HG02870 (cell line): ENCODE measurements at regions not wholly inside any gene's neighbourhood (a gene's known extent, or its start where the extent isn't known, plus 50 kb on each side); places are given as distances from the start of the nearest gene placed in this dataset.
"Not testable (repeated sequence)": the region's sequence is repeated elsewhere in the genome, so short reads cannot be mapped to it uniquely, and the experiment has no call there.

ENCODE experiments used
- ATAC-seq: cut with Tn5 transposase; IDR thresholded peaks from one replicate; pipeline ENCODE4 v1.9.1; 2021; ENCODE audit warnings: mild to moderate bottlenecking, moderate library complexity; ENCODE audit not compliant: unreplicated experiment

- ATAC-seq, result no peak
These were observed 1303.7 kb upstream of the IGFBP7 start for GRCh38 chr4:58413849-58414248.

DNA sequence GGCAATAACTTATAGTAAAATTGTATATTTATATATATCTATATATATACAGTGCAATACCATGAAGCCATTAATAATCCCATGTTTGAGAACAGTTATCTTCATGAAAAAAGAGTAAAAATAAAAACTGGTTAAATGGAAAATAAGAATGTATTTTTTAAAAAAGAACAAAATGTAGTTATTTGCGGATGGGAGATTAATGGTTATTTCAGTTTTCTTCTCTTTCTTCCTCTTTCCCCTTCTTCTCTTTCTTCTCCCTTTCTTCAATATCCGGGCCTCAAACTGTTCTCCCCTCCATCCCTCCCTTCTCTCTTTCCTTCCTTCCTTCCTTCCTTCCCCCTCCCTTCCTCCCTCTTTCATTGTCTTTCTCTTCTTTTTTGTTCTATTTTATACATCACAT, 1301.7 kb upstream of the IGFBP7 start:
- ATAC-seq, result no peak

- ATAC-seq, result no peak
These were observed 1296.6 kb upstream of the IGFBP7 start for GRCh38 chr4:58406762-58407161.

GRCh38 chr4:58368221-58368620, 1258.0 kb upstream of the IGFBP7 start:
- ATAC-seq, result no peak

- no peak for ATAC-seq
These were observed 1250.4 kb upstream of the IGFBP7 start for GRCh38 chr4:58360354-58361133.

DNA sequence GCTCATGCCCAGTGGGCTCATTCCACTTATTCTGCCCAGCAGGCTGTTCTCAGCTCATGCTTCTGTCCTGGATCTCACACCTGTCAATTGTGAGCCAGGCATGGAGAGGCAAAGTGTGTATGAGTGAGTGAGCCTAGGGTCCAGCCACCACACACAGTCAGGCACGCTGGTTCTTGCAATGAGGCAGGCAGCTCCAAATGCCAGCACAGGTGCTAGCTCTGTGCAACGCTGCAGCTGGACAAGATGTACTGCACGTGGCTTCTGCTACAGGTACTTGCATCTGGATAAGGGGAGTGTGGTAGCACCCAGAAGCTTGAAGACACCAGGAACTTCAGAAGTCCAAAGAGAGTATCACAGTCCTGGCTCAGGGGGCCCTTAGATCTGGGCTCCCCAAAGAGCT, 1249.4 kb upstream of the IGFBP7 start:
- no peak for ATAC-seq

- no peak for ATAC-seq
These were observed 1247.8 kb upstream of the IGFBP7 start for GRCh38 chr4:58357947-58358346.

DNA sequence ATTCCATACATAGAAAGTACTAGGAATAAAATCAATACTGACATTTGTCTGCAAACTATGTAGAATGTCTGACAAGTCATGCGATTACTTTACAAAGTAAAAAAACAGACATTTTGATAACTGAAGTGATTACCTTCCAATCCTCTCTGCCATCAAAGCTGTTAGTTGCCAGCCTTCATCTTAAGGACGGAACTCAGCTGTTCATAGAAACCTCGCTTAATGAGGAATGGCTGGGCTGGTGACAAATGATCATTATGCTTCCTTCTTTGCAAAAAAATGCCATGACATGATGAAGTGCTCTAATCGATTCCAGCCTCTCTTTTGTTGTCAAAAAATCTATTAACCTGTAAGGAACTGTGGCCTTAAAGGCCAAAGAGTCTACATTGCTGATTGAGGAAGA, 1214.9 kb upstream of the IGFBP7 start:
- no peak for ATAC-seq

DNA sequence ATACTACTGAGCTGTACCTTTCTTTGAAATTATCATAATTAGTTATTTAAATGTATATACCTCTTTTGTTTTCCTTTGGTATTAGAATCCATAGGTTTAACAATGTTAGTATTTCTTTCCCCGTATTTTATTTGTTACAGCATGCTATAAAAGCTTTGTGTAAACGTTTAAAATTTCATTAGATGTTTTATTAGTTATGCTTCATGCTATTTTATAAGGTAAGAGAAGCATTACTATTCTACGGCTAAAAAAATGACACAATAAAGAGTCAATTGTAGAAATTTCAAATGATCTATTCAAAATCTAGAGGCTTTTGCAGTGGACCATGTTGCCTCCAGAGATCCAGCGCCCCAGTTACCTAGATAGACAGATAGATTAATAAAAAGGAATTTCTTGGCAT, 1203.3 kb upstream of the IGFBP7 start:
- no peak for ATAC-seq

- ATAC-seq, result no peak
These were observed 1193.3 kb upstream of the IGFBP7 start for GRCh38 chr4:58303456-58303855.

DNA sequence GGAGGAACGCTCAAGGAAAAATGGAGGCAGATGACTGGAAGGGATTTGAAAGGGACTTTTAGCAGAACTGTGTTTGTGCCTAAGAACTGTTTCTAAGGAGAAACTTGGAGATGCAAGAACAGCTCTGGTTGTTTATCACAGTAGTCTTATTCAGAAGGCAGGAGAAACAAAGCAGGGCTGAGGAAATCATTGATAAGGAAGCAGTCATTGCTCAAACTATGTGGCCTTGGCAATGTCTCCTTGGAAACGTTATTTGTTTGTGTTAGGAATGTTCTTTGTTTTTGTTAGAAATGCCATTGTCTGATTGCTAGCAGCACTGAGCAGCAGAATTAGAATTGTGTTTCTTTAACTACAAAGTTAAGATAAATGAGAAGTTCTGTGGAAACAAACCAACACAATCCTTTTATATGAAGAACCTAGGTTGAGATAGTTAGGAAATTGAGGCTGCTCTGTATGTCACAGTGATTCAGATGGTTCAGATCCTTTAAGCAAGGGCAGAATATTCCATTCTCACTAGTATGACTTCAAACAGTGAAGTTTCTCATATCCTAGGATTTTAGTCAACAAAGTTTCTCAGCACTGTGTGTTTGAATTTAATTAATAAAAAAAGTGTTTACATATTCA, 1191.3 kb upstream of the IGFBP7 start:
- ATAC-seq, result no peak

DNA sequence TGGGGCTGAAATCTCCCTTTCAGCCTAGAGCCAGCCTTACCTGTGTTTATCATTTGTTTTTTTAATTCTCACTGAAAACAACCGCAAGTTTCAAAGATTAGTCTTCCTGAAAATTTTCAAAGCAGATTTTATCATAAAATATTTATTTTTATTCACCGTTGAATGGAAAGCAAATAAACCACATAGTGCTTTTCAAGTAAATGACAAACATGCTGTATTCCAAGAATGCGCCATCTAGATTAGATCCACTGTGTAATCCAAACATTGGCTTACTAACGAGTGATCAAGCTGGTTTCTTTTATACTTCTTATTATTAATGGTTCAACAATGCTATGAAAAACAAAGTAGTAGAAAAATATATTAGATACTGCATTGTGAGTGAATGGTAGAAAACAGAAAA, 1176.2 kb upstream of the IGFBP7 start:
- no peak for ATAC-seq

DNA sequence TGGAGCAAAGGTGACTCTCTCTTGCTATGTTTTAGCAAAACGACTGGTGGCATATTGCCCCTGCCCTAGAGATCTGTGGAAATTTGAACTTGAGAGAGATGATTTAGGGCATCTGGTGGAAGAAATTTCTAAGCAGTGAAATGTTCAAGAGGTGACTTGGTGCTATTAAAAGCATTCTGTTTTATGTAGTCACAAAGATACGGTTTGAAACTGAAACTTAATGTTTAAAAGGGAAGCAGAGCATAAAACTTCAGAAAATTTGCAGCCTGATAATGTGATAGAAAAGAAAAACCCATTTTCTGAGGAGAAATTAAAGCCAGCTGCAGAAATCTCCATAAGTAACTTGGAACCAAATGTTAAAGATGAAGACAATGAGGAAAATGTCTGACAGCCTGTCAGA, 1170.7 kb upstream of the IGFBP7 start:
- ATAC-seq, result not testable (repeated sequence)

DNA sequence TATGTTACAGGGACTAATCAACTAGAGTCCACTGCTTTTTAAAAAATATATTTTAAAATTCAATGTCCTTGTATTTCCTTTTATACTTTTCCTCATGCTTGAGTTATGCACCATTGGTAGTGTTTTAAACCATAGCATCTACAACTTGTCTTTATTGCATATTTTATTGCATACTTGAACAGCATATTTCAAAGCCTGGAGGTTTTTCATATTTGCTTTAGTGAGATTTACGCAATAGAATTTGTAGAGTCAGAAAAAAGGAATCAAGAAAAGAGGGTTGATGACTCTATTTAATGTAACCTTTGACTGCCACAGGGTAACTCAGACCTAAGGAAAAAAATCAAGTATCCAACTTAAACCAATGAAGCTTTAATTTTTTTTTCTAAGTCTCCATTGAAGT, 1165.7 kb upstream of the IGFBP7 start:
- no peak for ATAC-seq

DNA sequence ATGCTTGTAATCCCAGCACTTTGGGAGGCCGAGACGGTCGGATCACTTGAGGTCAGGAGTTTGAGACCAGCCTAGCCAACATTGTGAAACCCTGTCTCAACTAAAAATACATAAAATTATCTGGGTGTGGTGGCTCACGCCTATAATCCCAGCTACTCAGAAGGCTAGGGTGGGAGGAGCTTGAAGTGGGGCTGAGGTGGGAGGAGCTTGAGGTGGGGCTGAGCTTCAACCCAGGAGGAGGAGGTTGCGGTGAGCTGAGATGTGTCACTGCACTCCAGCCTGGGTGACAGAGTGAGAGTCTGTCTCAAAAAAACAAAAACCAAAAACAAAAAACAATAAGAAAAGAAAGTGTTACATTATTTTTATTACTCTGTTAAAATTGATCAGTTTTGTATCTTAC, 1164.4 kb upstream of the IGFBP7 start:
- ATAC-seq, result no peak

DNA sequence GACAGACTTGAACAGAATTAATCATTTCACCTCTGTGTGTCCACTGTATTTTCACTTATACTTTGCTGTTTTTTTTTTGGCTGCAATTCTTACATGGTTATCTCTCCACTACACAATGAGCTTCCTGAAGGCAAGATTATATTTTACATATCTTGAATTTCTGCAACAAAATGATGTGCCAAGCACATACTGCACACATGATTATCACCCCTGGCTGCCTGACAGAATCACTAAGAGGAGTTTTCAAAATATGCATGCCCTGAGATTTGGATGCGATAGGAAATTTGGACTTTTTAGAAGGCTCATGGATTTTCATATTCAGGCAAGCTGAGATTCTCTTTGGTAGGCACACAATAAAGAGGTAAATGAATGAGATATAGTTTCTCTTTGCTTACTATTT, 1162.1 kb upstream of the IGFBP7 start:
- ATAC-seq, result no peak

GRCh38 chr4:58265734-58266133, 1155.5 kb upstream of the IGFBP7 start:
- no peak for ATAC-seq

DNA sequence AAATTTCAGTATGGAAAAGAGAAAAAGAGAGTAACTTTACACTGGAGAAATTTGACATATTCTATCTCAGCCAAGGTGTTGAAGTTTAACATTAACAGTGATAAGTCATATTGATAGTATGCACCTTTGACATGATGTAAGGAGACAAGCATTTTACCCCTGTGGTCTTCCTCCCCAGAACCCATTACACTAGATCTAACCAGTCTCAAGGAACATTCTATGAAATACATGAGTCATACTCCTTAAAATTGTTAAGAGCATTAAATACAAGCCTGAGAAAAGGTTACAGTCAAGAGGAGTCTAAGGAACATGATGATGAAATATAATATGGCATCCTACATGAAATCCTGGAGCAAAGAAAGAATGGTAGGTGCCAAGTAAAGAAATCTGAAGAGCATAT, 1151.3 kb upstream of the IGFBP7 start:
- no peak for ATAC-seq

DNA sequence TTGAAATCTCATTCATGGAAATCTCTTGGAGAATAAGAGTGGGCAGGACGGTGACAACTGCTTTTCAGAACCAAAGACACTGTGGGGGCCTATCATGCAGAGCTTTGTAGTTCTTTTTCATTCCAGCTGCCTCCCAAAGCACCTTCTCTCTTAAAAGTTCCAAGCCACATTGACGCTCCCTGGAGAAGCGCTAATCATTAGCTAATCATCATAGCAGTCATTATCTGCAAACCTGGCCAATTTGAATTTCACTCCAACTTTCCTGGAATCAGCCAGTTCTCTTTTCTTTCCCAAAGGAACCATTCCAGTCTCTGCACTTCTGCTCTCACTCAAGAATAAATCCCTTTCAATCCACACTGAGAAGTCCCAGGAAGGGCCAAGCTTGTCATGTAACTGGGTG, 1144.1 kb upstream of the IGFBP7 start:
- ATAC-seq, result no peak

DNA sequence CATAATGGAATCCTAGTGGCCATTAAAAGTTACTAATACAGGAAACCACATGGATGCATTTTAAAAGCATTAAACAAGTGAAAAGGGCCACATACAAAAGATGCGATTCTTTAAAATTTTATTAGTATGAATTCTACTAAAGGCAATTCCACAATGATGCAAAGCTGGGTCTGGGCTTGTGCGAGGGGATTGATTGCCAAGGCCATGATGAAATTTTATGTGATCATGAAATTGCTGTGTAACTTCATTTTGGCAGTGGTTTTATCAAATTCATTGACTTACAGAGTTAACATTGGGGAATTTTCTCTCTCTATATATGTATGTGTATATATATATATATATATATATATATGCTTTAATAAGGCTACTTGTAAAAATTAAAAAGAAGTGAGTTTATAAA, 1142.5 kb upstream of the IGFBP7 start:
- ATAC-seq, result no peak

DNA sequence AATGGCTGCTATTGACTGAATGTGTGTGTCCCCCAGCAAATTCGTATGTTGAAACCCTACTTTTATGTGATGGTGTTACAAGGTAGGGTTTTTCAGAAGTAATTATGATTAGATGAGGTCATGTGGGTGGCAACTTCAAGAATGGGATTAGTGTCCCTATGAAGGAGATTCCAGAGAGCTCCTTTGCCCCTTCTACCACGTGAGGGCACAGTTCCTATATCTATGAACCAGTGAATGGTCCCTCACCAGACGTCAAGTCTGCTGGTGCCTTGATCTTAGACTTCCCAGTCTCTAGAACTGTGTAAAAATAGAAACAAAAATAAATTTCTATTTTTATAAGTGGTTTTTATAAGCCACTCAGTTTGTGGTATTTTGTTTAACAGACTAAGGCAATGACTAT, 1137.6 kb upstream of the IGFBP7 start:
- ATAC-seq, result no peak

DNA sequence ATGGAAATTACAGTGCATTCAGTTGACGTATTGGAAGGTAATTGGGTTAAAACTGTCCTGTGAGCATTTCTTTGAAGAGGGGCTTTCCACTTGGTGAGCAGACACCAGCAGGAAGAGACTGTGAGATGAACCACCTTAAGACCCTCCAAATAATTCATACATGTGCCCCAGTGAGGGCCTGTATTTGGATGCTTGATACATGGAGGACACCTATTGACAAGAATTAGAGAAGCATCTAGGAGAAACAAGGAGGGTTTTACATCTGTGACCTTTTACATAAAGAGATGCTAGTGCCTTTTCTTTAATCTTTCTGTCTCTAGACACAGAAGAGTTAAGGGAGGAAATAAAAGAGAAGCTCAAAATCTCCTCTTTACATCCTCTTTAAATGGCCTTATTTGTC, 1115.3 kb upstream of the IGFBP7 start:
- ATAC-seq, result no peak

DNA sequence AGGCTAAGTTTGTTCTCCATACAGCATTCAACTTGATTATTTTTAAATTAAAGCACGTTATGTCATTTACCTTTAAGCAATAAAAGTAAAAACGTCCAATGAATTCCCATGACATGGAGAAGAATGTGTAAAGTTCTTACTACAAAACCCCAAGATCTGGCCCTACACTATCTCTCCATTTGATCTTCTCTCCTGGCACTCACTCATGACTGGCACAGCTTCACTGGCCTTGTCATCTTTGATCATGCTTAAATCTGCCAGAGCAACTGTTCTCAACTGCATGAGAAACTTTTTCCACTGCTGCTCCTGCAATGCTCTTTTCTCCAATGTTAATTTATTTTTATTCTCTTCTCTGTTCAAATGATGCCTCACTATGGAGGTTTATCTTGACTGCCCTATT, 1109.0 kb upstream of the IGFBP7 start:
- no peak for ATAC-seq
